Heart left ventricle (tissue), 16 donors: ENCODE measurements at regions not wholly inside any gene's neighbourhood (a gene's known extent, or its start where the extent isn't known, plus 50 kb on each side); places are given as distances from the start of the nearest gene placed in this dataset.

Experiments
- ATAC-seq, 4 donors: fragments of 200-7000 bp; cut with Tn5 transposase; one replicate each; pipeline ENCODE4 v1.9.1; 2020 to 2022; ENCODE audit warnings: moderate library complexity in 4 of 4, mild to moderate bottlenecking in 3 of 4, moderate number of reproducible peaks in 1 of 4
- DNase-seq, 5 donors: peaks; one replicate each; pipeline ENCODE4 v3.0.0-alpha.2; 2020
- H3K27ac ChIP-seq, 12 donors: fragments of 200-600 bp; sonication (generic) in 4 of 12; one replicate each; pipeline versions ENCODE4 v1.5.0 to v1.8.0; 2016 to 2022; ENCODE audit warnings: mild to moderate bottlenecking in 2 of 12
- H3K27me3 ChIP-seq, 9 donors: fragments of 200-600 bp; sonication (generic) in 2 of 9; one replicate each; pipeline versions ENCODE4 v1.5.1 to v1.8.0; 2016 to 2022; ENCODE audit warnings: mild to moderate bottlenecking in 3 of 9
- H3K36me3 ChIP-seq, 9 donors: fragments of 200-600 bp; sonication (generic) in 2 of 9; one replicate each; pipeline versions ENCODE4 v1.5.0 to v1.8.0; 2018 to 2022; ENCODE audit warnings: mild to moderate bottlenecking in 2 of 9
- H3K4me1 ChIP-seq, 12 donors: fragments of 200-600 bp; sonication (generic) in 4 of 12; one replicate each; pipeline versions ENCODE4 v1.5.0 to v1.8.0; 2016 to 2022; ENCODE audit warnings: mild to moderate bottlenecking in 3 of 12
- H3K4me3 ChIP-seq, 12 donors: fragments of 200-600 bp; sonication (generic) in 4 of 12; one replicate each; pipeline versions ENCODE4 v1.5.0 to v1.8.0; 2017 to 2022; ENCODE audit warnings: mild to moderate bottlenecking in 9 of 12, moderate library complexity in 4 of 12
- H3K9me3 ChIP-seq, 12 donors: fragments of 200-600 bp; sonication (generic) in 4 of 12; one replicate each; pipeline versions ENCODE4 v1.5.0 to v1.8.0; 2016 to 2022; ENCODE audit warnings: mild to moderate bottlenecking in 1 of 12
- CTCF ChIP-seq, 12 donors: fragments of 200-600 bp; sonication (generic) in 4 of 12; IDR thresholded peaks; one replicate each; pipeline versions ENCODE4 v1.5.0 to v1.8.0; 2018 to 2022; ENCODE audit warnings: antibody characterized with exemption in 12 of 12, mild to moderate bottlenecking in 5 of 12
- POLR2A ChIP-seq, 2 donors: fragments of 450-650 bp; IDR thresholded peaks; one replicate each; pipeline ENCODE4 v1.6.1; 2017; ENCODE audit warnings: antibody characterized with exemption in 2 of 2, mild to moderate bottlenecking in 2 of 2, moderate library complexity in 2 of 2
- WGBS, 4 donors: extraction: QIAGEN DNeasy Blood & Tissue Kit in 2 of 4; methylation state at CpG; one replicate each; pipeline versions ENCODE4 v1.1.5 to v1.1.7; 2013 to 2018; 5-methylcytosine and 5-hydroxymethylcytosine counted together
- intact Hi-C, 10 donors: fragments of 100-400 bp; cut with DNase I; formaldehyde crosslinking; loops; one replicate each; pipeline versions ENCODE4 v1.11.1 to v1.14.2; 2022
- donor health status: ischemic (EF 13 %, LVEDD 7.1; RV severe dilation, severe dysfunction).
- donor health status: healthy with polysubstance abuse.
- donor health status: DM: no; HTN: yes; CAD: no.
- donor health status: DM: no; HTN: no; CAD: no.
- donor health status: ischemic (EF 25% LVEDD 6.9; RV normal size, moderate dysfunction).
- donor health status: ischemic (EF 25% LVEDD 5.7; RV mildly dilated, moderate dysfunction).
- donor health status: healthy.
- donor health status: DM: yes; HTN: yes; CAD: no.
- donor health status: ischemic (EF 35%, LVEDD 5.7; RV mildly dilated, moderate dysfunction).
- donor health status: nonischemic (EF 11% LVEDD 7.7; RV severe dilation, severe dysfunction).
- donor health status: DM: yes; HTN: yes; CAD: no.
- donor health status: PGD.
- donor health status: ischemic (EF 29% LVEDD 5.4; RV normal size, mild dysfunction).
- donor health status: nonischemic (EF 23%, LVEDD 6.1; RV moderate dilation, normal function).

- Histone ChIP-seq H3K9me3 (no peaks in the 10 kb centered on the region), H3K27me3 (no peaks in the 10 kb centered on the region), H3K36me3 (no peaks in the 10 kb centered on the region), H3K27ac (no peak overlapping the region), H3K4me3 (no peak overlapping the region), H3K4me1 (peaks cover 0 to 21% (median 4%) of the 10 kb centered on the region in 12 donors)
- intact Hi-C loops = no loop called here
- no peak for TF ChIP-seq POLR2A (IDR thresholded peaks at IDR 0.05)
- no peak for TF ChIP-seq CTCF (IDR thresholded peaks at IDR 0.05)
- DNase-seq (no peak), ATAC-seq (no peak)
Observed at GRCh38 chr1:42010381-42010780, 91.7 kb upstream of the HIVEP3 start.

GRCh38 chr1:42008264-42008663 is 89.5 kb upstream of the HIVEP3 start:
- DNase-seq (no peak), ATAC-seq (no peak)
- Histone ChIP-seq H3K27me3 (no peaks in the 10 kb centered on the region), H3K27ac (no peak overlapping the region), H3K36me3 (no peaks in the 10 kb centered on the region), H3K4me1 (peaks cover 0 to 8% (median 2%) of the 10 kb centered on the region in 12 donors), H3K4me3 (no peak overlapping the region), H3K9me3 (no peaks in the 10 kb centered on the region)
- 34 to 54% (median 46%) methylated on average over 2 of the region's 2 CpGs for WGBS, 4 donors
- intact Hi-C loops = no loop called here
- TF ChIP-seq CTCF (IDR thresholded peaks at IDR 0.05) = no peak
- no peak for TF ChIP-seq POLR2A (IDR thresholded peaks at IDR 0.05)

GRCh38 chr1:42006836-42007235 is 88.1 kb upstream of the HIVEP3 start:
- Histone ChIP-seq H3K27ac (no peak overlapping the region), H3K4me1 (peaks cover 0 to 8% (median 2%) of the 10 kb centered on the region in 12 donors), H3K36me3 (no peaks in the 10 kb centered on the region), H3K4me3 (no peak overlapping the region), H3K9me3 (no peaks in the 10 kb centered on the region), H3K27me3 (no peaks in the 10 kb centered on the region)
- DNase-seq = no peak
- ATAC-seq = no peak
- TF ChIP-seq POLR2A (IDR thresholded peaks at IDR 0.05) = no peak
- no peak for TF ChIP-seq CTCF (IDR thresholded peaks at IDR 0.05)
- 48 to 76% (median 55%) methylated on average over 3 of the region's 3 CpGs for WGBS, 4 donors
- intact Hi-C loops = no loop called here

- DNase-seq = no peak
- no peak overlapping the region for H3K27ac ChIP-seq
- TF ChIP-seq POLR2A (IDR thresholded peaks at IDR 0.05) = no peak
- no peak for TF ChIP-seq CTCF (IDR thresholded peaks at IDR 0.05)
- H3K9me3 ChIP-seq = no peaks in the 10 kb centered on the region
- WGBS, 4 donors = 79 to 87% (median 85%) methylated on average over 2 of the region's 2 CpGs
- no peaks in the 10 kb centered on the region for H3K27me3 ChIP-seq
- no peak for ATAC-seq
- intact Hi-C loops = no loop called here
- no peak overlapping the region for H3K4me3 ChIP-seq
- H3K4me1 ChIP-seq = peaks cover 0 to 8% (median 2%) of the 10 kb centered on the region in 12 donors
- H3K36me3 ChIP-seq = no peaks in the 10 kb centered on the region
Observed at GRCh38 chr1:42006093-42006492, 87.4 kb upstream of the HIVEP3 start.
